Right lobe of liver (tissue), 6 donors: ENCODE measurements at regions not wholly inside any gene's neighbourhood (a gene's known extent, or its start where the extent isn't known, plus 50 kb on each side); places are given as distances from the start of the nearest gene placed in this dataset.

Experiments used
- ATAC-seq, 4 donors: fragments of 200-7000 bp; cut with Tn5 transposase; one replicate each; pipeline ENCODE4 v1.9.1; 2020; ENCODE audit warnings: mild to moderate bottlenecking in 4 of 4, moderate library complexity in 4 of 4
- DNase-seq, 3 donors: peaks; one replicate each; pipeline ENCODE4 v3.0.0-alpha.2; 2020
- H3K27ac ChIP-seq, 3 donors: fragments of 200-600 bp; one replicate each; pipeline ENCODE4 v1.8.0; 2022
- H3K27me3 ChIP-seq, 2 donors: fragments of 200-600 bp; one replicate each; pipeline ENCODE4 v1.8.0; 2022
- H3K36me3 ChIP-seq, 4 donors: fragments of 200-600 bp; sonication (generic) in 1 of 4; one replicate each; pipeline versions ENCODE4 v1.5.1 to v1.8.0; 2017 to 2022; ENCODE audit warnings: control low read depth in 1 of 4
- H3K4me1 ChIP-seq, 4 donors: fragments of 200-600 bp; sonication (generic) in 1 of 4; one replicate each; pipeline versions ENCODE4 v1.5.1 to v1.8.0; 2017 to 2022; ENCODE audit warnings: control low read depth in 1 of 4
- H3K4me3 ChIP-seq, 3 donors: fragments of 200-600 bp; one replicate each; pipeline ENCODE4 v1.8.0; 2022
- H3K9me3 ChIP-seq, 4 donors: fragments of 200-600 bp; sonication (generic) in 1 of 4; one replicate each; pipeline versions ENCODE4 v1.5.1 to v1.8.0; 2017 to 2022; ENCODE audit warnings: control low read depth in 1 of 4
- POLR2A ChIP-seq: fragments of 450-650 bp; IDR thresholded peaks from one replicate; pipeline ENCODE4 v1.6.1; 2017; ENCODE audit warnings: antibody characterized with exemption, mild to moderate bottlenecking
- WGBS: methylation state at CpG from one replicate; pipeline ENCODE4 v1.1.6; 2018; ENCODE audit warnings: low coverage, low lambda C conversion rate; ENCODE audit not compliant: insufficient coverage; ENCODE audit errors: missing lambda C conversion rate; 5-methylcytosine and 5-hydroxymethylcytosine counted together
- intact Hi-C, 2 donors: fragments of 100-400 bp; cut with DNase I; formaldehyde crosslinking; loops; one replicate each; pipeline versions ENCODE4 v1.11.2 to v1.14.1; 2022
- TF ChIP-seq, protein P1 (sequence below), 4 donors: fragments of 200-600 bp in 3 of 4; fragments of 450-650 bp in 1 of 4; IDR thresholded peaks; one replicate each; pipeline versions ENCODE4 v1.5.1 to v1.8.0; 2016 to 2022; ENCODE audit warnings: antibody characterized with exemption in 4 of 4, mild to moderate bottlenecking in 2 of 4
- donor health status: DM: no; HTN: yes; CAD: no.
- donor health status: DM: no; HTN: no; CAD: no.
- donor health status: DM: no; HTN: no; CAD: no.
- donor health status: DM: no; HTN: yes; CAD: no.
- donor health status: DM: no; HTN: yes; CAD: no.

DNA sequence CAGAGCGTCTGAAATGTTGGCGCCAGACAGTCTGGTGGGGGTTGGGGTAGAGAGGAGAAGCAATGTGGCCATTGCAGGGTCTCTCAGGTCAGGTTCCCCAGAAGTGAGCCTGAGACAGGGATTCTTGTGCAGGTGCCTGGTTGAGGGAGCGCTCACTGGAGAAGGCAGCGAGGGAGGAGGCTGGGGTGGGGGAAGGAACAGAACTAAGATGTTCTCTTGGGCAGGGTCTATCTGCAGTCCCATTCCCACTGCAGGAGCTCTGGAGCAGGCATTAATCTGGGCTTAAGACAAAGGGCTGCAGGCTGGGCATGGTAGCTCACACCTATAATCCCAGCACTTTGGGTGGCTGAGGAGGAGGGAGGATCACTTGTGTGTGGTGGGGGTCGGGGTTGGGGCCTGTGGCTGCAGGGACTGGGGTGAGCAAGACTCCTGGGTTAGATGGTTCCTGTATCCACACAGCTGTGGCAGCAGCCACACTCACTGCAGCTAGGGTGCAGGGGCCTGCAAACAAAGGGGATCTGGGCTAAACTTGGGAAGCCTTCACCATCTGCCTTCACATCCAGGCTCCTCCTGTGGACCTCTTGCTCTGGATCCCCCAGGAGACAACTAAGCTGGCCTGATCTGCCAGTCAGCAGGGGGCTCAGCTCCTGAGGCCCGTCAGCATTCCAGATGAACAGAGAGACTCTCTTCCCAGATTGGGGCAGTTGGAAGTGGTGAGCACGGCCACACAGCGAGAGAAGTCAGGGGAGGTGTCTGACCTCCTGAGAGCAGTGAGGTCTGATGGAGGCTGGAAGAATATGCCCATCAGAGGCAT is 172.5 kb downstream of the ABHD5 start:
- 95% methylated on average over 4 of the region's 8 CpGs for WGBS
- no peaks in the 10 kb centered on the region for H3K4me1 ChIP-seq
- ATAC-seq = no peak
- DNase-seq = no peak
- intact Hi-C loops = no loop called here
- H3K27me3 ChIP-seq = no peaks in the 10 kb centered on the region
- TF ChIP-seq POLR2A = no peak
- TF ChIP-seq, protein P1, sequence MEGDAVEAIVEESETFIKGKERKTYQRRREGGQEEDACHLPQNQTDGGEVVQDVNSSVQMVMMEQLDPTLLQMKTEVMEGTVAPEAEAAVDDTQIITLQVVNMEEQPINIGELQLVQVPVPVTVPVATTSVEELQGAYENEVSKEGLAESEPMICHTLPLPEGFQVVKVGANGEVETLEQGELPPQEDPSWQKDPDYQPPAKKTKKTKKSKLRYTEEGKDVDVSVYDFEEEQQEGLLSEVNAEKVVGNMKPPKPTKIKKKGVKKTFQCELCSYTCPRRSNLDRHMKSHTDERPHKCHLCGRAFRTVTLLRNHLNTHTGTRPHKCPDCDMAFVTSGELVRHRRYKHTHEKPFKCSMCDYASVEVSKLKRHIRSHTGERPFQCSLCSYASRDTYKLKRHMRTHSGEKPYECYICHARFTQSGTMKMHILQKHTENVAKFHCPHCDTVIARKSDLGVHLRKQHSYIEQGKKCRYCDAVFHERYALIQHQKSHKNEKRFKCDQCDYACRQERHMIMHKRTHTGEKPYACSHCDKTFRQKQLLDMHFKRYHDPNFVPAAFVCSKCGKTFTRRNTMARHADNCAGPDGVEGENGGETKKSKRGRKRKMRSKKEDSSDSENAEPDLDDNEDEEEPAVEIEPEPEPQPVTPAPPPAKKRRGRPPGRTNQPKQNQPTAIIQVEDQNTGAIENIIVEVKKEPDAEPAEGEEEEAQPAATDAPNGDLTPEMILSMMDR (IDR thresholded peaks at IDR 0.05) = no peak
- H3K9me3 ChIP-seq = no peaks in the 10 kb centered on the region
- no peak overlapping the region for H3K4me3 ChIP-seq
- H3K36me3 ChIP-seq = no peaks in the 10 kb centered on the region
- no peak overlapping the region for H3K27ac ChIP-seq

DNA sequence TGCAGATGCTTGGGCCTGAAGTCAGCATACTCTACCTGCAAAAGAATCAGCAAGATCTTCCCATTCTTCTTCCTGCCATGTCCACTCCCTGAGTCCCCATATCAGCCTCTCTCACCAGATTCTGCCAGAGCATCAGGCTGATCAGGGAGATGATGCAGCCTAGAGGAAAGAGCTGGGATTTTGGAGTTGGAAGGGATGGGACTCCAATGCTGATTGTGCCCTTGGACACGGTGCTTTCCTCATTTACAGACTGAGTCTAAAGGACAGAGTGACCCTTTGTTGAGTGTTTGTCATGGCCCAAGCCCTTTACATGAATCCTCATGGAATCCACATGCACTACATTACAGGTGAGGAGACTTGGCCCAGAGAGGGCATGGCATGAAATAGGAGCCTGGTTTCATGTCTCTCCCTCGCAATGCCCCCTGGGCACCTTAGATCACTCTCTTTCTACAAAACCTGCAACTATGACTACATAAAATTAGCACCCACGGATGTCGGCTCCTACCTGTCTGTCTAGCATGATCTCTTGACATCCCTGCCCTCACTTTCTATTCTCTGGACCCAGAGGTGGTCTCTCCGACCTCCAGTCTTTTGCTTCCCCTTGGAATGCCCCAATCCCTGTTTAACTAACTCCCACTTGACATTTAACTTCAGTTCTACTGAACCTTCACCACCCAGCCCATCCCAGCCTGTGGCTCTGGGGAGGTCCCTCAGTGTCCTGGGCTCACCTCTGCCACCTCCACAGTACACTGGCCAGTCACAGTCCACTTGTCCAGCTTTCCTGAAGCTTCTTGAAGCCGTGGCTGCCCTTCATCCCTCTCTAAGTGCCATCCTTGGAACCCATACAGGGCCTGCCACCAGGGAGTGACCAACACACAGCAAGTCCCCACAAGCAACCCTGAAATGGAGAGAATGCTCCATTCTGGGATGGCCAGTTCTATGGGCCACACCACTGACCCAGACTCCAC is 173.5 kb downstream of the ABHD5 start:
- H3K4me3 ChIP-seq = no peak overlapping the region
- H3K36me3 ChIP-seq = no peaks in the 10 kb centered on the region
- H3K27me3 ChIP-seq = no peaks in the 10 kb centered on the region
- ATAC-seq = no peak
- H3K27ac ChIP-seq = no peak overlapping the region
- intact Hi-C loops = no loop called here
- WGBS = 52% methylated on average over 5 of the region's 6 CpGs
- H3K9me3 ChIP-seq = no peaks in the 10 kb centered on the region
- no peak for TF ChIP-seq POLR2A
- TF ChIP-seq, protein P1 (IDR thresholded peaks at IDR 0.05) = no peak
- DNase-seq = no peak
- H3K4me1 ChIP-seq = no peaks in the 10 kb centered on the region

DNA sequence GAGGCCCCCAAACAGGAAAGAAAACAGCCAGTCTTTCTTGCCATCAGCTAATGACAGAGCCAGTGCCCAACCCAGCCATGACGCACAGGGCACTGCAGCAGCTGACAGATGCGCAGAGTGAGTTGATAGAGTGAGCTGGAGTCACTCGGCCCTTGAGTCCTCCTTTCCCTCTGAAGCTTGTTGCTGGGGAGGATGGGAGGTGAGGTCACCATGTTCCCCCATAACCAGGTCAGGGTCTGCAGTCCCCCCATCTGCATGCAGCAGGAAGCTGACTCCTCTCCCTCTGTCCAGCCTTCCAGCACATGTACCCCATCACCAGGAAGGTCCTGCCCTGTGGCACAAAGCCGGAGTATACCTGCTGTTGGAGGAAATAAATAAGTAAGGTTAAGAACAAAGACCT is 174.6 kb downstream of the ABHD5 start:
- no peaks in the 10 kb centered on the region for H3K27me3 ChIP-seq
- no peaks in the 10 kb centered on the region for H3K4me1 ChIP-seq
- no peak for DNase-seq
- no peaks in the 10 kb centered on the region for H3K36me3 ChIP-seq
- H3K9me3 ChIP-seq = no peaks in the 10 kb centered on the region
- H3K4me3 ChIP-seq = no peak overlapping the region
- no peak overlapping the region for H3K27ac ChIP-seq
- intact Hi-C loops = no loop called here
- no peak for ATAC-seq
- TF ChIP-seq, protein P1 (IDR thresholded peaks at IDR 0.05) = no peak
- no peak for TF ChIP-seq POLR2A
- 89% methylated on average over 4 of the region's 4 CpGs for WGBS

DNA sequence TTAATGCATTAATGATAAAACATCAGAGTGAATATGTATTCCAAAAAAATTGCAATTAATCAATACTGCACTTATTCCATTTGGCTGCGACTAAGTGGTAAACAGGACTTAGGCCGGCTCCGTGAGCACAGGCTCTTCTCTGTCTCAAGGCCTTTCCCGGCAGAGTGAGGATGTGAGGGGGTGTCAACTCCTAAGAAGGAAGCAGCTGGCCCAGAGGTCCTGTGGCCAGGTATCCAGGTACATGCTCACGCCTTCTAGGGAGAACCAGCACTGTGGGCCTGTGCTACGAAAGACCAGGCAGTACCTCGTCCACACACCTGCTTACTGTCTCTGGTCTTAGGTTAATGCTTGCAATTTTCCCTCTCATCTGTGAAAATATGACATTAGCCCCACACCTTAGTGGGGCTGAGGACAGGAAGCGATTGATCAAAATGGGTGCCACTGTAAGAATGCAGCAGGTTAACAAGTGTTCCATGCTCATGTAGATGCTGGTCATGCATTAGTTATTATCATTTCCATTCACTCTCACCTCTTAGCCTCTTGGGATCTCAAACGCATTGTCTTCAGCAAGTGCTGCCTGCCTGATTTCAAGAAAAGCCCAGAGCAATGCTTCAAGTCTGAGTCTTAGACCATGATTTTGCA is 175.3 kb downstream of the ABHD5 start:
- H3K4me3 ChIP-seq = no peak overlapping the region
- H3K36me3 ChIP-seq = no peaks in the 10 kb centered on the region
- ATAC-seq (no peak), DNase-seq (no peak)
- 77% methylated on average over 3 of the region's 9 CpGs for WGBS
- no peaks in the 10 kb centered on the region for H3K4me1 ChIP-seq
- no peaks in the 10 kb centered on the region for H3K27me3 ChIP-seq
- intact Hi-C loops = no loop called here
- no peak for TF ChIP-seq POLR2A
- TF ChIP-seq, protein P1 (IDR thresholded peaks at IDR 0.05) = no peak
- no peaks in the 10 kb centered on the region for H3K9me3 ChIP-seq
- H3K27ac ChIP-seq = no peak overlapping the region
